Duodenal mucosa (tissue), 2 donors: ENCODE measurements at regions not wholly inside any gene's neighbourhood (a gene's known extent, or its start where the extent isn't known, plus 50 kb on each side); places are given as distances from the start of the nearest gene placed in this dataset.
"Not testable (repeated sequence)": the region's sequence is repeated elsewhere in the genome, so short reads cannot be mapped to it uniquely, and the experiment has no call there.

Experiments used
- H3K27ac ChIP-seq: one replicate; pipeline ENCODE4 v1.7.0; 2013; ENCODE audit warnings: low read depth, low read length
- H3K27me3 ChIP-seq, 2 donors: one replicate each; pipeline ENCODE4 v1.7.0; 2013; ENCODE audit warnings: low read length in 2 of 2, control low read depth in 1 of 2; ENCODE audit not compliant: insufficient read depth in 2 of 2, control insufficient read depth in 1 of 2
- H3K36me3 ChIP-seq, 2 donors: one replicate each; pipeline ENCODE4 v1.7.0; 2013; ENCODE audit warnings: low read length in 2 of 2, control low read depth in 1 of 2; ENCODE audit not compliant: insufficient read depth in 2 of 2, control insufficient read depth in 1 of 2
- H3K4me1 ChIP-seq, 2 donors: one replicate each; pipeline ENCODE4 v1.7.0; 2013; ENCODE audit warnings: low read length in 2 of 2, control low read depth in 1 of 2; ENCODE audit not compliant: insufficient read depth in 2 of 2, control insufficient read depth in 1 of 2
- H3K4me3 ChIP-seq, 2 donors: one replicate each; pipeline ENCODE4 v1.7.0; 2013; ENCODE audit warnings: low read length in 2 of 2, low read depth in 1 of 2
- H3K9ac ChIP-seq, 2 donors: one replicate each; pipeline ENCODE4 v1.7.0; 2013; ENCODE audit warnings: low read length in 2 of 2, low read depth in 1 of 2
- H3K9me3 ChIP-seq, 2 donors: one replicate each; pipeline ENCODE4 v1.7.0; 2013; ENCODE audit warnings: low read length in 2 of 2, control low read depth in 1 of 2; ENCODE audit not compliant: control insufficient read depth in 1 of 2

DNA sequence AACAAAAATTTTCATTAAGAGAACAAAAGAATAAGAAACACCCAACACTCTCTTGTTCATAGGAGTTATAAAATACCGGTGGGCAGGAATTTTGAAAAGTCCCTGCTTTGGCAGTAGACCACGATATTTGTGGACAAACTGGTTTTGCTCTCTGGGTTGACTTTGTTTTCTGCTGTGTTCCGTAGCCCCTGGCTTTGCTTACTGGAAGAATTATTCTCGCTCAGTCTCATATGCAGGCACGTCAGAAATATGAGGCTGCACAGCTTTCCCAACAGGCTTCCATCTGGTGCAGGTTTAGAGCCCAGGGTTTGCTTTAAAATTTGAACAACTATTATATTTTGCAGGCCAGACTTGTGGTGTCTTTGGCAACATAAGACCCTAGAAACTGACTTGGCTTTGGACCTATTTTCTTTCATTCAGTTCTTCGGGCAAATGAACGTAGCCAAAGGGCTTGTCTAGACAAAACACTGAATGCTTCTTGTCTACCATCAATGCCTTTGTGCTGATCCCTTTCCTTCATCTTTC lies 2012.6 kb downstream of the PCDH9 start:
- no peak overlapping the region for H3K27ac ChIP-seq
- H3K36me3 ChIP-seq: no peaks in the 10 kb centered on the region
- no peaks in the 10 kb centered on the region for H3K4me1 ChIP-seq
- peaks cover 0 to 3% of the 10 kb centered on the region in 2 donors for H3K9me3 ChIP-seq
- H3K4me3 ChIP-seq: no peak overlapping the region
- H3K9ac ChIP-seq: no peak overlapping the region
- no peaks in the 10 kb centered on the region for H3K27me3 ChIP-seq

GRCh38 chr13:65202845-65203244 lies 2027.3 kb downstream of the PCDH9 start:
- not testable (repeated sequence) for H3K27me3 ChIP-seq, H3K4me3 ChIP-seq, H3K4me1 ChIP-seq, H3K9ac ChIP-seq, H3K27ac ChIP-seq, H3K36me3 ChIP-seq
- H3K9me3 ChIP-seq: peaks cover 5 to 20% of the 10 kb centered on the region in 2 donors

- no peak overlapping the region for H3K9ac ChIP-seq
- H3K27me3 ChIP-seq: no peaks in the 10 kb centered on the region
- H3K4me1 ChIP-seq: no peaks in the 10 kb centered on the region
- peaks cover 0 to 5% of the 10 kb centered on the region in 2 donors for H3K9me3 ChIP-seq
- no peak overlapping the region for H3K27ac ChIP-seq
- no peak overlapping the region for H3K4me3 ChIP-seq
- no peaks in the 10 kb centered on the region for H3K36me3 ChIP-seq
These were observed 2041.4 kb downstream of the PCDH9 start for GRCh38 chr13:65188721-65189120.

- Histone ChIP-seq H3K4me3 (no peak overlapping the region), H3K27me3 (no peaks in the 10 kb centered on the region), H3K9me3 (peaks cover 3% of the 10 kb centered on the region in 2 donors), H3K4me1 (no peaks in the 10 kb centered on the region), H3K27ac (no peak overlapping the region), H3K36me3 (no peaks in the 10 kb centered on the region), H3K9ac (no peak overlapping the region)
These were observed 2062.1 kb downstream of the PCDH9 start for GRCh38 chr13:65168026-65168425.

DNA sequence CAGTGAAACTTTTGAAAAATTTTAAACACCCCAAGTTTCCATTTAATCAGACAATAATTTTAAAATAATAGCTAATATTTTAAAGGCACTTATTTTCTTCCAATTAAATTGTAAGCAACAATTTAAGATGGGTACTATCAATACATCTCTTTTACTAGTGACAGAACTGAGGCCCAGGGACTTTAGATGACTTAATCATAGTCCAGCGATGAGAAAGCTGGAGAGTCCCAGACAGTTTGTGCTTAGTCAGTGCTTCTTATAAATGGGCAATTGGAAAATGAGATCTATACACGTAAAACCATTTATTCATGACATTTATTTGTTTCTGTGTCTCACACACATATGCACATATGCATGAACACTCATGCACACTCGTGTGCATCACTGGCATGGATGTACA lies 2063.5 kb downstream of the PCDH9 start:
- H3K4me1 ChIP-seq: no peaks in the 10 kb centered on the region
- no peak overlapping the region for H3K4me3 ChIP-seq
- H3K36me3 ChIP-seq: no peaks in the 10 kb centered on the region
- no peak overlapping the region for H3K27ac ChIP-seq
- no peaks in the 10 kb centered on the region for H3K27me3 ChIP-seq
- no peak overlapping the region for H3K9ac ChIP-seq
- peaks cover 0 to 3% of the 10 kb centered on the region in 2 donors for H3K9me3 ChIP-seq

DNA sequence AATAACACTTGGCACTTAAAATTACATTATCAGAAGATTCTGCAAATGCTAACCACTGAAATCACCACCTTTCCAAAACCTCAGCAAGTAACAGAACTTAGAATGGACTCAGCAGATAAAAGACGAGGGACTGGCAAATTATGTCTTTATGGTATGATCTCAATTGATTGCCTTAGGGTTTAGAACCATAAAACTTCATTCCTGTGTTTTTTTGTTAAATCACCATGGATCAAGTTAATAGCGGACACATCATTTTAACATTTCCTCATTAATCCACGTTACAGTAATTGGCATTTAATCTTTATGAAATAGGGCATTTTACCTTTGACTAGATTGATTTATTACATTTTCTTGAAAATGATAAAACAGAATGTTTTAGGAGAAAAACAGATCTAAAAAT lies 2070.3 kb downstream of the PCDH9 start:
- Histone ChIP-seq H3K9ac (no peak overlapping the region), H3K36me3 (no peaks in the 10 kb centered on the region), H3K9me3 (peaks cover 0 to 4% of the 10 kb centered on the region in 2 donors), H3K27me3 (no peaks in the 10 kb centered on the region), H3K27ac (no peak overlapping the region), H3K4me3 (no peak overlapping the region), H3K4me1 (no peaks in the 10 kb centered on the region)

GRCh38 chr13:65155861-65156260 lies 2074.3 kb downstream of the PCDH9 start:
- Histone ChIP-seq H3K4me3 (no peak overlapping the region), H3K4me1 (no peaks in the 10 kb centered on the region), H3K36me3 (no peaks in the 10 kb centered on the region), H3K27me3 (no peaks in the 10 kb centered on the region), H3K9me3 (peaks cover 0 to 3% of the 10 kb centered on the region in 2 donors), H3K9ac (no peak overlapping the region), H3K27ac (no peak overlapping the region)

DNA sequence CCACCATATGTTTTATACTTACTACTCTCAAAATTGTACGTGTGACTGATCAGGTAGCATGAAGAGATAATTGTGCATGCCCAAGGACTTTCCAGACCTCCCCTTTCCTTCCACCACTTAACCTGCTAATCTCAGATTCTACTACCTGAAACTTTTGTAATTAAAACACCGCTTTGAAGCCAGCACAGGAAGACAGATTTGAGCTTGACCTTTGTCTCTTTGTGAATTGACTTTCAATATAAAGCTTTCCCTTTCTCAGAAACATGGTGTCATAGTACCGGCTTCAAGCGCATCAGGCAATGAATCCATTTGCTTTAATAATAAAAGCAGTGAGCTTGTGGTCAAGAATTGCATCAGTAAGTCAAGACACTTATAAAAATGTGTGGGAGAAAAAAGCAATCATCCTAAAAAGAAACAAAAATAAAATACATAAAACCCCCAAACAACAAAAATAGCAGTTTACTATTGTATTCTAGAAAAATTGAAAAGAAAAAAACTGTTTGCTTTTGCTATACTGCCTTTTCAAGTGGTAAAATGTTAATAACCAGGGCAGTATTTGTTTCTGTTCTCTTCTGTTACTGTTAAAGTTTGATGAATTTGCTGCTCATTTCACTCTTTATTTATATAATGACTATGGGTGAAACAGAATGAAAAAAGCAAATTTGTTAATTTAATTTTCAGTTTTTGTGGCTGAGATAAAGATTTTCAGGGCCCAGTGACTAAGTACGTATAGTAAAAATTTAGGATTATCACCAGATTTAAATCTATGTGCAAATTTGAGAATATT lies 2075.3 kb downstream of the PCDH9 start:
- no peaks in the 10 kb centered on the region for H3K4me1 ChIP-seq
- H3K27ac ChIP-seq: no peak overlapping the region
- H3K36me3 ChIP-seq: no peaks in the 10 kb centered on the region
- H3K9ac ChIP-seq: no peak overlapping the region
- H3K9me3 ChIP-seq: peaks cover 0 to 3% of the 10 kb centered on the region in 2 donors
- no peaks in the 10 kb centered on the region for H3K27me3 ChIP-seq
- H3K4me3 ChIP-seq: no peak overlapping the region

- no peak overlapping the region for H3K4me3 ChIP-seq
- H3K4me1 ChIP-seq: no peaks in the 10 kb centered on the region
- no peaks in the 10 kb centered on the region for H3K36me3 ChIP-seq
- peaks cover 0 to 14% of the 10 kb centered on the region in 2 donors for H3K9me3 ChIP-seq
- no peak overlapping the region for H3K27ac ChIP-seq
- no peaks in the 10 kb centered on the region for H3K27me3 ChIP-seq
- H3K9ac ChIP-seq: no peak overlapping the region
These were observed 2080.4 kb downstream of the PCDH9 start for GRCh38 chr13:65149687-65150086.

GRCh38 chr13:65143920-65144319 lies 2086.2 kb downstream of the PCDH9 start:
- H3K4me1 ChIP-seq: no peaks in the 10 kb centered on the region
- no peak overlapping the region for H3K27ac ChIP-seq
- H3K4me3 ChIP-seq: no peak overlapping the region
- H3K9me3 ChIP-seq: peaks cover 2 to 11% of the 10 kb centered on the region in 2 donors
- no peaks in the 10 kb centered on the region for H3K36me3 ChIP-seq
- H3K27me3 ChIP-seq: no peaks in the 10 kb centered on the region
- no peak overlapping the region for H3K9ac ChIP-seq
